ENCODE measurements at regions not wholly inside any gene's neighbourhood (a gene's known extent, or its start where the extent isn't known, plus 50 kb on each side); places are given as distances from the start of the nearest gene placed in this dataset.

DNA sequence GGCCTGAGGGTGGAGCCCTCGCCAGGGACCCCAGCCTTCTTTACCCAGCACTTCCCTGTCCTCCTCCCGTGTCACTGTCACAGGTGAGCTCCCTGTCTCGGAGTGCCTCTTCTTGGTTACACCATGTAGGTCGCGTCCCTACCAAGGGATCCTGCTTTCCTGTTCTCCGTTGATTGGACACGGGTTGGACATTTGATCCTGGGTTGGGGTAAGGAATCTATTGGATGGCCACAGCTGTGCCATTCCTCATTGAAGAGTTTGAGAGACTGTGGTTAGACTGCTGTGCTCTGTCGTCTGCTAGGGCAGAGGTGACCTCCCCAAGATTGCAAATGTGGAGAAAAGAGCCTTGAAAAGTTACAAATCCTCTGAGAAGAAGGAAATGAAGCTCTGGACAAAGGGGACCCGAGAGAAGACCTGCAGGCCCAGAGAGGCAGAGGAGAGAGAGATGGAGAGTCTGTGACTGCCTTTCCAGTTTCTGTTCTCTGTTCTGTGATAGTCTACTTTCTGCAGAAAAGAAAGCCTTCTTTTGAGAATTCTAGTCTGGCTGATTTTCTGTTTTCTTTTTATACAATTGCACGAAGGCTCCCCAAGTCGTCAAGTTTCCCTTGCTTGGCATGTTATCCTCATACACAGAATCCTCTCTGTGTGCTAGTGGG lies 325.7 kb upstream of the RGMA start:
- TF ChIP-seq, protein P1, sequence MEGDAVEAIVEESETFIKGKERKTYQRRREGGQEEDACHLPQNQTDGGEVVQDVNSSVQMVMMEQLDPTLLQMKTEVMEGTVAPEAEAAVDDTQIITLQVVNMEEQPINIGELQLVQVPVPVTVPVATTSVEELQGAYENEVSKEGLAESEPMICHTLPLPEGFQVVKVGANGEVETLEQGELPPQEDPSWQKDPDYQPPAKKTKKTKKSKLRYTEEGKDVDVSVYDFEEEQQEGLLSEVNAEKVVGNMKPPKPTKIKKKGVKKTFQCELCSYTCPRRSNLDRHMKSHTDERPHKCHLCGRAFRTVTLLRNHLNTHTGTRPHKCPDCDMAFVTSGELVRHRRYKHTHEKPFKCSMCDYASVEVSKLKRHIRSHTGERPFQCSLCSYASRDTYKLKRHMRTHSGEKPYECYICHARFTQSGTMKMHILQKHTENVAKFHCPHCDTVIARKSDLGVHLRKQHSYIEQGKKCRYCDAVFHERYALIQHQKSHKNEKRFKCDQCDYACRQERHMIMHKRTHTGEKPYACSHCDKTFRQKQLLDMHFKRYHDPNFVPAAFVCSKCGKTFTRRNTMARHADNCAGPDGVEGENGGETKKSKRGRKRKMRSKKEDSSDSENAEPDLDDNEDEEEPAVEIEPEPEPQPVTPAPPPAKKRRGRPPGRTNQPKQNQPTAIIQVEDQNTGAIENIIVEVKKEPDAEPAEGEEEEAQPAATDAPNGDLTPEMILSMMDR (IDR thresholded peaks at IDR 0.05), result no peak
- TF ChIP-seq POLR2A (IDR thresholded peaks at IDR 0.05), result no peak
